Upper lobe of right lung (tissue), 1 donor: ENCODE measurements at regions not wholly inside any gene's neighbourhood (a gene's known extent, or its start where the extent isn't known, plus 50 kb on each side); places are given as distances from the start of the nearest gene placed in this dataset.

Experiments
- ATAC-seq: fragments of 200-7000 bp; cut with Tn5 transposase; one replicate; pipeline ENCODE4 v1.9.1; 2020; ENCODE audit warnings: mild to moderate bottlenecking, moderate library complexity
- DNase-seq: peaks from one replicate; pipeline ENCODE4 v3.0.0-alpha.2; 2020
- H3K27ac ChIP-seq: fragments of 200-600 bp; one replicate; pipeline ENCODE4 v1.8.0; 2022
- H3K27me3 ChIP-seq: fragments of 200-600 bp; one replicate; pipeline ENCODE4 v1.8.0; 2022; ENCODE audit warnings: mild to moderate bottlenecking
- H3K36me3 ChIP-seq: fragments of 200-600 bp; one replicate; pipeline ENCODE4 v1.8.0; 2022
- H3K4me1 ChIP-seq: fragments of 200-600 bp; one replicate; pipeline ENCODE4 v1.8.0; 2022
- H3K4me3 ChIP-seq: fragments of 200-600 bp; one replicate; pipeline ENCODE4 v1.8.0; 2022; ENCODE audit warnings: mild to moderate bottlenecking
- H3K9me3 ChIP-seq: fragments of 200-600 bp; one replicate; pipeline ENCODE4 v1.8.0; 2022
- CTCF ChIP-seq: fragments of 200-600 bp; IDR thresholded peaks from one replicate; pipeline ENCODE4 v1.8.0; 2022; ENCODE audit warnings: antibody characterized with exemption
- intact Hi-C: fragments of 100-400 bp; cut with DNase I; formaldehyde crosslinking; loops from one replicate; pipeline ENCODE4 v1.11.0; 2022
- donor health status: DM: no; HTN: yes; CAD: no; lungs with severe emphysema.

- Histone ChIP-seq H3K36me3 (no peaks in the 10 kb centered on the region), H3K4me1 (no peaks in the 10 kb centered on the region), H3K4me3 (no peak overlapping the region), H3K27me3 (no peaks in the 10 kb centered on the region), H3K9me3 (no peaks in the 10 kb centered on the region), H3K27ac (no peak overlapping the region)
- TF ChIP-seq CTCF = no peak
- DNase-seq (no peak), ATAC-seq (no peak)
- intact Hi-C loops = no loop called here
Measured at GRCh38 chr4:108301545-108302251, 133.0 kb upstream of the LEF1 start.

- Histone ChIP-seq H3K27me3 (no peaks in the 10 kb centered on the region), H3K9me3 (no peaks in the 10 kb centered on the region), H3K4me3 (no peak overlapping the region), H3K27ac (no peak overlapping the region), H3K4me1 (no peaks in the 10 kb centered on the region), H3K36me3 (no peaks in the 10 kb centered on the region)
- DNase-seq = no peak
- intact Hi-C loops = no loop called here
- ATAC-seq = no peak
- TF ChIP-seq CTCF = no peak
Measured at GRCh38 chr4:108297605-108298004, 128.9 kb upstream of the LEF1 start.

GRCh38 chr4:108292229-108292628 is 123.5 kb upstream of the LEF1 start:
- Histone ChIP-seq H3K27ac (no peak overlapping the region), H3K4me3 (no peak overlapping the region), H3K9me3 (no peaks in the 10 kb centered on the region), H3K27me3 (no peaks in the 10 kb centered on the region), H3K36me3 (no peaks in the 10 kb centered on the region), H3K4me1 (no peaks in the 10 kb centered on the region)
- TF ChIP-seq CTCF = no peak
- ATAC-seq (no peak), DNase-seq (no peak)
- intact Hi-C loops = no loop called here

GRCh38 chr4:108291137-108291536 is 122.4 kb upstream of the LEF1 start:
- DNase-seq (no peak), ATAC-seq (no peak)
- intact Hi-C loops = no loop called here
- Histone ChIP-seq H3K36me3 (no peaks in the 10 kb centered on the region), H3K4me1 (no peaks in the 10 kb centered on the region), H3K27me3 (no peaks in the 10 kb centered on the region), H3K9me3 (no peaks in the 10 kb centered on the region), H3K4me3 (no peak overlapping the region), H3K27ac (no peak overlapping the region)
- TF ChIP-seq CTCF = no peak

DNA sequence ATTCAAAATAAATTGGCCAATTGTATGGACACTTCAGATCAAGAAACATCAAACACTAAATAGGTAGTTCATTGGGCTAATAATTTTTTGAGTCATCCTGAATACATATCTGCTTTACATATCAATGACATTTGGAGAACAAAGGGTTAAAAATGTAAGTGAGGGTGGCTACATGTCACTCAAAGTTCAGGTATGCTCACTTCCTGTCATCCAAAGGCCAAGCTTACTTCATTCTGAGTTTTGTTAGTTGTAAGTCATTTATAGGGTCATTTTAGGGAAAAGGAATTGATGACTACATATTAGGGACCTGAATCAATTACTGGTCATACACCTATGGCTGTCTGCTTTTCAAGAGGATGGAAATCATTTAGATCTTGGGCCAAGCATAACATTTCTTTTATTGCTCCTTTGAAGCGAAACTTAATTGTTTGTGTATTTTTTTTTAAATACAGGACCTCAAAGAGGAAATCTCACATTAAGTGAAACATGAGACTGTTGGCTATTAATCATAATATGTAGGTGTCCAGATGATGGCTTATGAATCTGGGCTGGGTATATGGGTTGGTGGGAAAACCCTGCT is 119.2 kb upstream of the LEF1 start:
- Histone ChIP-seq H3K9me3 (no peaks in the 10 kb centered on the region), H3K4me3 (no peak overlapping the region), H3K27me3 (no peaks in the 10 kb centered on the region), H3K4me1 (no peaks in the 10 kb centered on the region), H3K36me3 (no peaks in the 10 kb centered on the region), H3K27ac (no peak overlapping the region)
- TF ChIP-seq CTCF = no peak
- intact Hi-C loops = no loop called here
- no peak for ATAC-seq
- no peak for DNase-seq
